ENCODE measurements at regions not wholly inside any gene's neighbourhood (a gene's known extent, or its start where the extent isn't known, plus 50 kb on each side); places are given as distances from the start of the nearest gene placed in this dataset.

- Histone ChIP-seq H3K23ac (ENCODE audit: low read depth, low read length) (no peak overlapping the region), H3K9me3 (ENCODE audit: control insufficient read depth, insufficient read depth, low read length) (no peaks in the 10 kb centered on the region), H3K56ac (ENCODE audit: extremely low read depth, insufficient read depth, low read length) (no peak overlapping the region), H2AK5ac (ENCODE audit: low read depth, low read length) (no peak overlapping the region), H3K9me1 (ENCODE audit: insufficient read depth, low read length) (no peaks in the 10 kb centered on the region), H3K79me1 (ENCODE audit: low read depth in 1 of 2, low read length in 2 of 2) (no peaks in the 10 kb centered on the region), H4K20me1 (ENCODE audit: insufficient read depth, low read length) (no peaks in the 10 kb centered on the region), H3K4me2 (ENCODE audit: low read depth, low read length) (no peak overlapping the region), H2BK120ac (ENCODE audit: low read depth, low read length) (no peak overlapping the region), H3K4ac (ENCODE audit: low read depth, low read length) (no peak overlapping the region), H3K27ac (ENCODE audit: insufficient read depth, low read length) (no peak overlapping the region), H4K8ac (ENCODE audit: low read depth in 2 of 2, low read length in 2 of 2) (no peak overlapping the region), H3K14ac (replicated peaks; ENCODE audit: low read depth, low read length) (no peak overlapping the region), H3K9ac (ENCODE audit: low read depth, low read length) (no peak overlapping the region), H3K4me3 (ENCODE audit: insufficient read depth, low read depth, low read length) (no peak overlapping the region), H3K4me1 (ENCODE audit: control insufficient read depth, insufficient read depth, low read length) (no peaks in the 10 kb centered on the region), H3K36me3 (ENCODE audit: control insufficient read depth, insufficient read depth, low read length) (no peaks in the 10 kb centered on the region), H2AFZ (replicated peaks; ENCODE audit: low read length, poor library complexity) (no peak overlapping the region), H2AK9ac (replicated peaks; ENCODE audit: low read depth, low read length, poor library complexity) (no peak overlapping the region), H4K91ac (ENCODE audit: insufficient read depth, low read depth, low read length) (no peak overlapping the region), H3K27me3 (ENCODE audit: control insufficient read depth, insufficient read depth, low read length) (no peaks in the 10 kb centered on the region), H4K5ac (ENCODE audit: low read depth, low read length) (no peak overlapping the region), H2BK5ac (ENCODE audit: low read depth, low read length, poor library complexity, severe bottlenecking) (no peak overlapping the region), H3K18ac (ENCODE audit: low read depth, low read length) (no peak overlapping the region), H2BK20ac (ENCODE audit: low read depth, low read length) (no peak overlapping the region), H2BK15ac (ENCODE audit: low read depth, low read length) (no peak overlapping the region)
- dilution Hi-C loops (cut with HindIII; ENCODE audit: low sequenced_read_pairs, unreplicated experiment): no loop called here
- in situ Hi-C loops (cut with MboI; ENCODE audit: low sequenced_read_pairs): no loop called here
- no CpG with 5 or more reads among the region's 1 CpG for WGBS, 2 experiments (ENCODE audit: extremely low coverage in 2 of 2, insufficient read length in 1 of 2)
- ATAC-seq (ENCODE audit: low read depth): no peak
- intact Hi-C loops (cut with micrococcal nuclease): no loop called here
- no TSS peak for BruUV-seq (replicated peaks)
- ChIA-PET CTCF (no interaction called here), POLR2A (ENCODE audit: unreplicated experiment) (no interaction called here)
- no peak for TF ChIP-seq ELK1 (IDR thresholded peaks at IDR 0.05; ENCODE audit: borderline replicate concordance, low read depth, low read length)
- TF ChIP-seq RFX5 (IDR thresholded peaks at IDR 0.05; ENCODE audit: low read depth, low read length): no peak
- no peak for TF ChIP-seq SMC3 (IDR thresholded peaks at IDR 0.05; ENCODE audit: low read depth, low read length)
- TF ChIP-seq RAD21 (IDR thresholded peaks at IDR 0.05; ENCODE audit: low read length): no peak
- TF ChIP-seq BHLHE40 (IDR thresholded peaks at IDR 0.05; ENCODE audit: low read depth, low read length): no peak
- no peak for TF ChIP-seq CEBPB (IDR thresholded peaks at IDR 0.05; ENCODE audit: low read depth, low read length)
- TF ChIP-seq FOS (IDR thresholded peaks at IDR 0.05; ENCODE audit: low read depth, low read length): no peak
- TF ChIP-seq MAZ (IDR thresholded peaks at IDR 0.05; ENCODE audit: borderline replicate concordance, low read depth, low read length): no peak
- no peak for TF ChIP-seq CHD1 (IDR thresholded peaks at IDR 0.05; ENCODE audit: low read depth, low read length)
- no peak for TF ChIP-seq CTCF (conservative IDR thresholded peaks at IDR 0.05; ENCODE audit: low read depth, low read length)
- no peak for TF ChIP-seq MAFK (IDR thresholded peaks at IDR 0.05; ENCODE audit: low read depth, low read length)
- TF ChIP-seq RCOR1 (IDR thresholded peaks at IDR 0.05; ENCODE audit: insufficient replicate concordance, low read length): no peak
- no peak for TF ChIP-seq POLR2A (IDR thresholded peaks at IDR 0.05; ENCODE audit: low read depth, low read length)
- no peak for TF ChIP-seq NFE2L2 (IDR thresholded peaks at IDR 0.05; ENCODE audit: low read depth, low read length)
- TF ChIP-seq USF2 (IDR thresholded peaks at IDR 0.05; ENCODE audit: low read depth, low read length): no peak
- no peak for TF ChIP-seq MXI1 (IDR thresholded peaks at IDR 0.05; ENCODE audit: borderline replicate concordance, low read depth, low read length)
- no peak for DNase-seq
These were observed 139.6 kb downstream of the LARP7 start for GRCh38 chr4:112776535-112776934.

All from IMR-90 (cell line).